ENCODE measurements at regions not wholly inside any gene's neighbourhood (a gene's known extent, or its start where the extent isn't known, plus 50 kb on each side); places are given as distances from the start of the nearest gene placed in this dataset.
A peak's percentile ranks its signal among the peaks of the same experiment; 100 is the strongest.

GRCh38 chr2:226652983-226653765 is 146.4 kb downstream of the IRS1 start:
- FAIRE-seq, result no peak
- peak; percentile 45 for DNase-seq (ENCODE audit: low spot score)

DNA sequence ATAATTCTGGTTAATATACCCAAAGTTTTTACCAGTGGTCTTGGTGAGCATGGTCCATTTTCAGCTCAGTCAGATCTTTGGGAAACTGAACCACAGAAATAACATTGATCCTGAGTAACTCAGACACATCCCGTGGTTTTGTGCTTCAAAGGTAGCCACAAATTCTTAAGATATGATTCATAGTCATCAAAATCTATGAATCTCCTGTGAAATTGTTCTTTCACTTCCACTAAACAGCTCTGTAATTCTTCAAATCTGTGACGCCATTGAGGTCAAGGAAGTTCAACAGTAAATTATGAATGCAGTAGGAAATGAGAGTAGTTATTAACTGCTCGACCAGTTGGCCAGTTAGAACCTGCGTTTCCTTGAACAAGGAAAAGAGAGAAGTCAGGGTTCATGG is 147.3 kb downstream of the IRS1 start:
- DNase-seq (ENCODE audit: low spot score) (peak; percentile 99), FAIRE-seq (peak; percentile 99)

- FAIRE-seq, result peak; percentile 51
- peak; percentile 80 for DNase-seq (ENCODE audit: low spot score)
These were observed 149.6 kb downstream of the IRS1 start for GRCh38 chr2:226649871-226650660.

- FAIRE-seq, result no peak
- DNase-seq (ENCODE audit: low spot score), result no peak
These were observed 150.4 kb downstream of the IRS1 start for GRCh38 chr2:226649201-226649600.

- DNase-seq (ENCODE audit: low spot score) (no peak), FAIRE-seq (no peak)
These were observed 151.8 kb downstream of the IRS1 start for GRCh38 chr2:226647621-226648518.

DNA sequence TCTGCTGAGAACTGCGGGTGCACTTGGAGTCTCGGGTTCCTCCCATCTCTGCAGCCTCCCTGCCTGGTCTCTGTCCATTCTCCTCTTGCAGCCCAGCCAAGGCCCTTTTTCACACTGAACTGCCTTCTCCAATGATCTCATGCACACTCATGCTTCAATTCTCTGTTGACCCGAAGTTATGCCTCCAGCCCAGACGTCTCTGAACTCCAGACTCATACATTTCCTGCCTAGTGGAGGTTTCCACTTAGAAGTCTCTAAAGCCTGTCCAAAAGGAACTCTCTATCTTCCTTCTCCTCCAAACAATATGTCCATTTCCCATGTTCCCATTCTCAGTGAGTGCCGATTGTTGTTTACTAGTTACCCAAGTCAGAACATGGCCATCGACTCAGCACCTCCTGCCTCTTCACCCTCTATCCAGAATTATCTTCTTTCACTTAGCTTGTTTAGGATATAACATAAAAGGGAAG is 155.2 kb downstream of the IRS1 start:
- DNase-seq (ENCODE audit: low spot score) (peak; percentile 69), FAIRE-seq (peak; percentile 78)

DNA sequence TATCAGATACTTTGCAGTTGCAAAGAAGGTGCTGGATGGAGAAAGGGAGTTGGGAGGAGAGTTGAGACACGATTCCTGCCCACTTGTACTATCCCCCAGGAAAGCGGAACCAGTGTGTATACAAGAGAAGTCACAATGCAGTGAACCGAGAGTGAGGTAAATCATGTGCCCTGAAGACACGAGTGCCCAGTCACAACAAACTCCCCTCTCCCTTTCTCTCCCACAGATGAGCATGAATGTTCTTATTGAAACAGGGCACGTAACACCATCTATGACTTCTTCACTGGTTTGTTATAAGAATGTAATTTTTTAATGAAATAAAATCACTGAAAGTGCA is 155.7 kb downstream of the IRS1 start:
- DNase-seq (ENCODE audit: low spot score) (no peak), FAIRE-seq (no peak)

DNA sequence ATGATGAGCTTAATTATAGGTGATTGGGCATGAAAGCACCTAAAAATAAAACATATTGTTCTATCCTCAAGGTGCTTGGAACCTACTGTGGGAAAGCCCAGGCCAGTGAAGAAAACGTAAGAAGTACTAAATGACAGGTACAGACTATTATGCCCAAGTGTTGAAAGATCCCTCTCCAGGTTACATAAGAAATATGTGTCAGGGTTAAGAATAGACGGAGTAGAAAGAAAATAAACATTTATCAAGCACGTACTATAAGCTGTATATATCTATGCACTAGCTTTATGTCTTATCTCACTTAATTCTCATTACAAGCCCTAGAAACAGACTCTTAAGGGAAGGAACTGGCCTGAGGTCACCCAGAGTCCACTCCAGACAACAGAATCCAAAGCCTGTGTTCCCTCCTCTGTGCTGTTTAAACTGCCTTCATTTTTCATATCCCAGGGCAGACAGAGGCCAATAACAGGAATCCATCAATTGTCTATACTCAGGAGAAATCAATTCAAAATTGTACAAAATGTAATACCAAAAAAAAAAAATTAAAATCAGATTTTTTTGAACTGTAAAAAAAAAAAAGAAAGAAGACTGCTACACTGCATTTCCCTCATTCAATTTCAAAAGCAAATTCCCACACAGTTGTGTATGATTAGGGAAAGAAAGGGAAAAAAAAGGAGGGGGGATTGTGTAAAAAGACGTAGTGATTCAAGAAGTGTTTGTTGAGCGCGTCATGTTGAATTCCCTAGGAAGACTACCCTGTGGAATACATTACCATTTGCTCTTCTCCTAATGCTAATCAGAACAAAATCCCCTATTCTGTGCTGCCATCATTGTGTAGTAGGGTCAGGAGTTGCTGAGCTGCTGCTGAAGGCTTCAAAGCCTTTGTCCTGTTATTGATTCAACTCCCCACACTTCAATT is 156.3 kb downstream of the IRS1 start:
- DNase-seq (ENCODE audit: low spot score) (no peak), FAIRE-seq (no peak)

- DNase-seq (ENCODE audit: low spot score), result no peak
These were observed 158.6 kb downstream of the IRS1 start for GRCh38 chr2:226641008-226641407.

GRCh38 chr2:226640501-226640900 is 159.1 kb downstream of the IRS1 start:
- no peak for FAIRE-seq
- no peak for DNase-seq (ENCODE audit: low spot score)

More at GRCh38 chr2:226641008-226641407, 158.6 kb downstream of the IRS1 start:
- FAIRE-seq, result no peak

- FAIRE-seq (no peak), DNase-seq (ENCODE audit: low spot score) (no peak)
These were observed 160.1 kb downstream of the IRS1 start for GRCh38 chr2:226639550-226639949.

GRCh38 chr2:226638576-226638975 is 161.0 kb downstream of the IRS1 start:
- FAIRE-seq (no peak), DNase-seq (ENCODE audit: low spot score) (no peak)

DNA sequence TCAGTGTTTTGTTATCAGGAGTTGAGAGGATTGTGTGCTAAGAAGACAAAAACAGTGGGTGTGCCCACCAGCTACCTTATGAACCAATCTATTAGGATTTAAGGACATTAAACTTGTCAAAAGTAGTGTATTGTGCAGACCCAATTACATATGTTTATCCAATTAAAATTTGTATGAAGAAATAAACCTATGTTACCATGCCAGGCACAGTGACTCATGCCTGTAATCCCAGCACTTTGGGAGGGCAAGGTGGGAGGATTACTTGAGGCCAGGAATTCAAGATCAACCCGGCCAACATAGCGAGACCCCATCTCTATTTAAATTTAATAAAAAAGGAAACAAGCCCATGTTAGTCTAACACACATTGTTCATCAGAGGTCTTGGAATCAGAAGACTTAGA is 162.2 kb downstream of the IRS1 start:
- DNase-seq (ENCODE audit: low spot score) (no peak), FAIRE-seq (no peak)

GRCh38 chr2:226636586-226636985 is 163.0 kb downstream of the IRS1 start:
- DNase-seq (ENCODE audit: low spot score), result no peak
- no peak for FAIRE-seq

DNA sequence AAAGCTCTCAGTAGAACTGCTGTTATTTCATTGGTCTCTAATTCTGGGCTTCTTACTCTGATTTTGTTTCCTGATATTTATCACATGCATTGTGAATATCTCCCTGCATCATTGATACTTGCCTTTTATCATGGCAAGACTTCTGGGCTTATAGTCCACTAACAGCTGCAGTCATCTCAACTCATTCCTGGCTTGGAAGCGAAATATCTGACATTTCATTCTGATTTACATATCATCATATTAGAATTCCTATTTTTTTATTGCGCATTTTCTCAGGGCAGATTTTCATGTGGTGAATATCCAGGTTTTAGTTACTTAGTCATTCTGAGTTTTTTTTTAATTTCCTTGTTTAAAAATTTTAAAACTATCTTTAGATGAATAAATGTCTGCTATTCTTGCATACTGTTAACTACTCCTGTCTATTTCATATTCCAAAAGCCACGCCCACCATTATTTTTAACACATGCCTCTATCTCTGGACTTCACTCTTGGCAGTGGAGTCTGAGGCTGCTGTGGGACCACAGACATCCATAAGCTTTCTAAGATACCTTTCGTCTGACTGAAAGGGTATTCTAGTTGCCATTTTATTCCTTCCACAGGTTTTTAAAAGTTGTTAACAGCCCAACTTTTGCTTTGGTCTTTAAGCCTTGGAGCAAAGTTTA is 164.5 kb downstream of the IRS1 start:
- DNase-seq (ENCODE audit: low spot score) (no peak), FAIRE-seq (no peak)

- no peak for DNase-seq (ENCODE audit: low spot score)
- no peak for FAIRE-seq
These were observed 167.9 kb downstream of the IRS1 start for GRCh38 chr2:226631671-226632070.

- no peak for FAIRE-seq
These were observed 168.4 kb downstream of the IRS1 start for GRCh38 chr2:226631187-226631586.

GRCh38 chr2:226625946-226626345 is 173.7 kb downstream of the IRS1 start:
- no peak for FAIRE-seq

More at GRCh38 chr2:226631187-226631586, 168.4 kb downstream of the IRS1 start:
- DNase-seq (ENCODE audit: low spot score), result no peak

DNA sequence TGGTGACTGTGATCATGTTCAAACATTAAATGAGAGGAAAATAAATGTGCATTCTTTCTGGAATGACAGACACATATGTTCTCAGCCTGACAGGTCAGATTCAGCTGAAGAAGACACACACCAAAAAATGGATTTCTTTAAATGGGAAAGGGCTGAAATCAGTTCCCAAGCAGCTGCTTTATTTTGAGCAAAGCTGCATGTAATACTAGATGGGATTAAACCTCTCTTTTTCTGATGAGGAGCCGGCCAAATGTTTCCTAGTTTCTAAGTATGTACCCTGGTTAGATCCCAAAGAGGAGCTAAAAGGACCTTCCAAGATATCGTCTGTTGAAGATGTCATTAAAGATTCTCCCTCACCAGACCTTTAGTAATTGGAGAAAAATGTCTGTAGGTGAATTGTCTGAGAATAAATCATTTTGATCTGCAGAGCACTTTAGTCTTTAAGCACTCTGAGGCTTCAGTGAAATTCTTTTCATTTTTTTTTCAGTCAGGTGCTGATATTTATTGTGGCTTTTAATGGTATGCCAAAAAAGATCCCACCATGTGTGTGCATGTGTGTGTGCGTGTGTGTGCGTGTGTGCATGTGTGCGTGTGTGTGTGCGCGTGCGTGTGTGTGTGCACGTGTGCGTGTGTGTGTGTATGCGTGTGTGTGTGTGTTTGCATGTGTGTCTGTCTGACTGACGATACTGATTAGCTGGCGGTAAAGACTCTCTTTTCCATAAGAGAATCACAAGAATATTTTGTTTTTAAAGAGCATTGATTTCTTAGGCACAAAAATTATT is 175.8 kb downstream of the IRS1 start:
- FAIRE-seq, result no peak
- DNase-seq (ENCODE audit: low spot score), result no peak

More at GRCh38 chr2:226625946-226626345, 173.7 kb downstream of the IRS1 start:
- no peak for DNase-seq (ENCODE audit: low spot score)
